Mesenchymal stem cell (in vitro differentiated cells and primary cell): ENCODE measurements at regions not wholly inside any gene's neighbourhood (a gene's known extent, or its start where the extent isn't known, plus 50 kb on each side); places are given as distances from the start of the nearest gene placed in this dataset.
"Not testable (repeated sequence)": the region's sequence is repeated elsewhere in the genome, so short reads cannot be mapped to it uniquely, and the experiment has no call there.

Experiments used
- DNase-seq: peaks from one replicate; pipeline ENCODE4 v3.0.0-alpha.2; 2013
- H2AFZ ChIP-seq: one replicate; pipeline ENCODE4 v1.6.1; 2013; ENCODE audit warnings: low read depth, mild to moderate bottlenecking, control low read depth, inconsistent platforms, low read length, moderate library complexity
- H2AK5ac ChIP-seq: 2 replicates; pipeline ENCODE4 v1.6.1; 2013; ENCODE audit warnings: low read length, moderate library complexity, mild to moderate bottlenecking, inconsistent platforms; ENCODE audit not compliant: severe bottlenecking
- H2BK120ac ChIP-seq: one replicate; pipeline ENCODE4 v1.6.1; 2013; ENCODE audit warnings: low read depth, mild to moderate bottlenecking, inconsistent platforms, low read length, moderate library complexity
- H2BK12ac ChIP-seq, 2 experiments: one replicate each; pipeline ENCODE4 v1.6.1; 2013; ENCODE audit warnings: inconsistent platforms in 2 of 2, low read length in 2 of 2, mild to moderate bottlenecking in 2 of 2, moderate library complexity in 2 of 2, control low read depth in 1 of 2
- H2BK15ac ChIP-seq: one replicate; pipeline ENCODE4 v1.6.1; 2013; ENCODE audit warnings: mild to moderate bottlenecking, low read depth, inconsistent platforms; ENCODE audit not compliant: poor library complexity, severe bottlenecking
- H2BK5ac ChIP-seq: 2 replicates; pipeline ENCODE4 v1.6.1; 2013; ENCODE audit warnings: low read depth, mild to moderate bottlenecking, low read length, control low read depth, inconsistent platforms; ENCODE audit not compliant: poor library complexity, severe bottlenecking
- H3K14ac ChIP-seq, 2 experiments: one replicate each; pipeline ENCODE4 v1.6.1; 2013; ENCODE audit warnings: inconsistent platforms in 2 of 2, low read length in 2 of 2, control low read depth in 1 of 2, mild to moderate bottlenecking in 1 of 2, moderate library complexity in 1 of 2
- H3K18ac ChIP-seq, 2 experiments: one replicate each; pipeline ENCODE4 v1.6.1; 2013; ENCODE audit warnings: inconsistent platforms in 2 of 2, low read length in 2 of 2, control low read depth in 1 of 2, low read depth in 1 of 2, mild to moderate bottlenecking in 1 of 2
- H3K23ac ChIP-seq, 2 experiments: one replicate each; pipeline ENCODE4 v1.6.1; 2013; ENCODE audit warnings: inconsistent platforms in 2 of 2, low read length in 2 of 2, mild to moderate bottlenecking in 2 of 2, moderate library complexity in 2 of 2, control low read depth in 1 of 2
- H3K27ac ChIP-seq: 2 replicates; pipeline ENCODE4 v1.5.1; 2013; ENCODE audit warnings: mild to moderate bottlenecking, moderate library complexity, low read length, control low read depth, inconsistent platforms; ENCODE audit not compliant: poor library complexity, severe bottlenecking
- H3K27me3 ChIP-seq, 2 experiments: 2 replicates each; pipeline versions ENCODE4 v1.6.1 to v1.7.0; 2013; ENCODE audit warnings: low read length in 2 of 2, mild to moderate bottlenecking in 2 of 2, moderate library complexity in 2 of 2, control low read depth in 1 of 2, inconsistent platforms in 1 of 2; ENCODE audit not compliant: control insufficient read depth in 1 of 2, insufficient read depth in 1 of 2
- H3K36me3 ChIP-seq, 2 experiments: 2 replicates each; pipeline versions ENCODE4 v1.6.1 to v1.7.0; 2013; ENCODE audit warnings: low read length in 2 of 2, control low read depth in 1 of 2, inconsistent platforms in 1 of 2, low read depth in 1 of 2, mild to moderate bottlenecking in 1 of 2; ENCODE audit not compliant: insufficient read depth in 2 of 2, control insufficient read depth in 1 of 2
- H3K4ac ChIP-seq, 2 experiments: one replicate each; pipeline ENCODE4 v1.6.1; 2013; ENCODE audit warnings: inconsistent platforms in 2 of 2, low read length in 2 of 2, mild to moderate bottlenecking in 2 of 2, moderate library complexity in 2 of 2, control low read depth in 1 of 2, low read depth in 1 of 2
- H3K4me1 ChIP-seq: 2 replicates; pipeline ENCODE4 v1.6.1; 2013; ENCODE audit warnings: low read depth, low read length, control low read depth; ENCODE audit not compliant: control insufficient read depth, insufficient read depth
- H3K4me2 ChIP-seq: 2 replicates; pipeline ENCODE4 v1.6.1; 2013; ENCODE audit warnings: low read length, mild to moderate bottlenecking, inconsistent platforms; ENCODE audit not compliant: poor library complexity, severe bottlenecking
- H3K4me3 ChIP-seq, 2 experiments: 2 replicates each; pipeline versions ENCODE4 v1.5.1 to v1.7.0; 2013; ENCODE audit warnings: low read length in 2 of 2, mild to moderate bottlenecking in 2 of 2, control low read depth in 1 of 2, low read depth in 1 of 2; ENCODE audit not compliant: insufficient read depth in 1 of 2
- H3K79me1 ChIP-seq: replicated peaks from 2 replicates; pipeline ENCODE4 v1.6.1; 2013; ENCODE audit warnings: mild to moderate bottlenecking, control low read depth, low read length, inconsistent platforms; ENCODE audit not compliant: poor library complexity, severe bottlenecking
- H3K9ac ChIP-seq: 2 replicates; pipeline ENCODE4 v1.7.0; 2013; ENCODE audit warnings: mild to moderate bottlenecking, low read length, moderate library complexity
- H3K9me3 ChIP-seq: 2 replicates; pipeline ENCODE4 v1.7.0; 2013; ENCODE audit warnings: mild to moderate bottlenecking, low read length; ENCODE audit not compliant: control insufficient read depth
- H4K8ac ChIP-seq: one replicate; pipeline ENCODE4 v1.6.1; 2013; ENCODE audit warnings: inconsistent platforms, mild to moderate bottlenecking, low read length, moderate library complexity
- H4K91ac ChIP-seq: one replicate; pipeline ENCODE4 v1.6.1; 2013; ENCODE audit warnings: mild to moderate bottlenecking, low read length, inconsistent platforms
- WGBS: methylation state at CpG from one replicate; pipeline ENCODE4 v1.1.7; 2013; ENCODE audit warnings: mixed read lengths; 5-methylcytosine and 5-hydroxymethylcytosine counted together

GRCh38 chr7:81141257-81142205 is 222.7 kb upstream of the SEMA3C start:
- DNase-seq, H3K27ac ChIP-seq, H3K14ac ChIP-seq, H2BK15ac ChIP-seq, H3K4me1 ChIP-seq, H2BK12ac ChIP-seq, H3K9ac ChIP-seq, H3K4me3 ChIP-seq, H3K23ac ChIP-seq, H3K9me3 ChIP-seq, H2BK120ac ChIP-seq, H2BK5ac ChIP-seq, H3K4ac ChIP-seq, H2AK5ac ChIP-seq, H3K4me2 ChIP-seq, H2AFZ ChIP-seq, H4K8ac ChIP-seq, H3K36me3 ChIP-seq, H3K79me1 ChIP-seq, H4K91ac ChIP-seq, H3K27me3 ChIP-seq, H3K18ac ChIP-seq: not testable (repeated sequence)
- WGBS, result 96% methylated on average over 45 of the region's 45 CpGs

- Histone ChIP-seq H2AK5ac (no peak overlapping the region), H3K4me2 (no peak overlapping the region), H2BK120ac (no peak overlapping the region), H2BK15ac (no peak overlapping the region), H3K79me1 (no peaks in the 10 kb centered on the region), H2BK5ac (no peak overlapping the region), H3K27me3 (no peaks in the 10 kb centered on the region), H2AFZ (no peak overlapping the region), H3K4ac (no peak overlapping the region), H4K8ac (no peak overlapping the region), H3K9ac (no peak overlapping the region), H4K91ac (no peak overlapping the region), H3K9me3 (no peaks in the 10 kb centered on the region), H3K23ac (no peak overlapping the region), H3K18ac (no peak overlapping the region), H3K4me3 (no peak overlapping the region), H3K36me3 (no peaks in the 10 kb centered on the region), H3K27ac (no peak overlapping the region), H3K4me1 (no peaks in the 10 kb centered on the region), H2BK12ac (no peak overlapping the region), H3K14ac (no peak overlapping the region)
- DNase-seq, result no peak
- WGBS, result 94% methylated on average over 2 of the region's 3 CpGs
Observed at GRCh38 chr7:81140775-81141174, 221.9 kb upstream of the SEMA3C start.

GRCh38 chr7:81140252-81140651 is 221.4 kb upstream of the SEMA3C start:
- WGBS, result 100% methylated on average over 2 of the region's 2 CpGs
- Histone ChIP-seq H4K91ac (no peak overlapping the region), H3K4ac (no peak overlapping the region), H3K9ac (no peak overlapping the region), H3K4me1 (no peaks in the 10 kb centered on the region), H2AFZ (no peak overlapping the region), H3K18ac (no peak overlapping the region), H2BK15ac (no peak overlapping the region), H2BK12ac (no peak overlapping the region), H2BK120ac (no peak overlapping the region), H2BK5ac (no peak overlapping the region), H3K27ac (no peak overlapping the region), H3K27me3 (no peaks in the 10 kb centered on the region), H4K8ac (no peak overlapping the region), H3K14ac (no peak overlapping the region), H3K9me3 (no peaks in the 10 kb centered on the region), H2AK5ac (no peak overlapping the region), H3K23ac (no peak overlapping the region), H3K4me2 (no peak overlapping the region), H3K79me1 (no peaks in the 10 kb centered on the region), H3K4me3 (no peak overlapping the region), H3K36me3 (no peaks in the 10 kb centered on the region)
- DNase-seq, result no peak

GRCh38 chr7:81138870-81139269 is 220.0 kb upstream of the SEMA3C start:
- H3K4me2 ChIP-seq, result no peak overlapping the region
- no peaks in the 10 kb centered on the region for H3K9me3 ChIP-seq
- H2BK5ac ChIP-seq, result no peak overlapping the region
- H2BK15ac ChIP-seq, result no peak overlapping the region
- H3K23ac ChIP-seq, result no peak overlapping the region
- no CpG with 5 or more reads among the region's 1 CpG for WGBS
- H2AFZ ChIP-seq, result no peak overlapping the region
- no peaks in the 10 kb centered on the region for H3K4me1 ChIP-seq
- no peak for DNase-seq
- H2BK120ac ChIP-seq, result no peak overlapping the region
- H3K27ac ChIP-seq, result no peak overlapping the region
- no peaks in the 10 kb centered on the region for H3K79me1 ChIP-seq
- no peaks in the 10 kb centered on the region for H3K27me3 ChIP-seq
- no peaks in the 10 kb centered on the region for H3K36me3 ChIP-seq
- H4K8ac ChIP-seq, result no peak overlapping the region
- H3K18ac ChIP-seq, result no peak overlapping the region
- H3K14ac ChIP-seq, result no peak overlapping the region
- no peak overlapping the region for H2BK12ac ChIP-seq
- H3K9ac ChIP-seq, result no peak overlapping the region
- no peak overlapping the region for H4K91ac ChIP-seq
- H2AK5ac ChIP-seq, result no peak overlapping the region
- H3K4ac ChIP-seq, result no peak overlapping the region
- no peak overlapping the region for H3K4me3 ChIP-seq
